ENCODE measurements at regions not wholly inside any gene's neighbourhood (a gene's known extent, or its start where the extent isn't known, plus 50 kb on each side); places are given as distances from the start of the nearest gene placed in this dataset.

DNA sequence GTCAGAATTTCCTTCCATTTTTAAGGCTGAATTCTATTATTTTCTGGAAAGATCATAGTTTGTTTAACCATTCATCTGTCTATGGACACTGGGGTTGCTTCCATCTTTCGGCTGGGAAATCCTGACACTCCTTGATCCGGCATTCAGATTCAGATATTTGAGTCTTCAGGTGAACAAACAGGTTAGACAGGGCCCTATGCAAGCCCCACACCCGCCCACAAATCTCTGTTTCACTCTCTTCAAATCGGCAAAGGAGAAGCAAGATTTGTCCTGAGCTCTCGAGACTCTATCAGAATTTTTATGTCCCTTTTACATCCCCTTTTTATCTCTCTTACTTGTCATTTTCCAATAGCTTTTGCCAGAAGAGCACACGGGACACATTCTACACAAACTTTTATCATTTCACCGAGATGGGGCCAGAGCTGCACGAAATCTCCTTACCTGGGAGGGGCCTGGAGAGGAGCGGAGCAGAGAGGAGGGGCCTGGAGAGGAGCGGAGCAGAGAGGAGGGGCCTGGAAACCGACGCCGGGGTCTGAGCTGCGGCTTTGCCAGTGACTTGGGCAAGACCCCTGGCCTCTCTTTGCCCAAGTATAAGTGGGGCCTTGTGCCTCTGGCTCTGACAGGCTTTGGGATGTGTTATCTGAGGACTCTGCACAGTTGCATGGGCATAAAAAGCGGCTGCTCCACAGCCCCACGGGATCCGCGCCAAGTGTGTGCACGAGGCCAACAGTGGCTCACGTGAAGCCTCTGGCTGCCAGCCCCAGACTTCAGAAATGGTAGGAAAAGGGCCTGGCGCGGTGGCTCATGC is 54.3 kb upstream of the RBFOX3 start:
- DNase-seq, result peak; percentile 73
- intact Hi-C loops (cut with DNase I), result no loop called here
- peak; percentile 90 to 91 for ATAC-seq

GRCh38 chr17:79661292-79662041 is 50.6 kb upstream of the RBFOX3 start:
- no peak for ATAC-seq
- intact Hi-C loops (cut with DNase I), result no loop called here
- no peak for DNase-seq

Data from left cardiac atrium (tissue), 4 donors.